NCI-H526 treated with DMSO at 0.1 percent for 48 hours (cell line): ENCODE measurements at regions not wholly inside any gene's neighbourhood (a gene's known extent, or its start where the extent isn't known, plus 50 kb on each side); places are given as distances from the start of the nearest gene placed in this dataset.
A peak's percentile ranks its signal among the peaks of the same experiment; 100 is the strongest.

Experiments
- DNase-seq: peaks from one replicate; lab custom pipeline; 2025; lab: John Stamatoyannopoulos, UW

DNA sequence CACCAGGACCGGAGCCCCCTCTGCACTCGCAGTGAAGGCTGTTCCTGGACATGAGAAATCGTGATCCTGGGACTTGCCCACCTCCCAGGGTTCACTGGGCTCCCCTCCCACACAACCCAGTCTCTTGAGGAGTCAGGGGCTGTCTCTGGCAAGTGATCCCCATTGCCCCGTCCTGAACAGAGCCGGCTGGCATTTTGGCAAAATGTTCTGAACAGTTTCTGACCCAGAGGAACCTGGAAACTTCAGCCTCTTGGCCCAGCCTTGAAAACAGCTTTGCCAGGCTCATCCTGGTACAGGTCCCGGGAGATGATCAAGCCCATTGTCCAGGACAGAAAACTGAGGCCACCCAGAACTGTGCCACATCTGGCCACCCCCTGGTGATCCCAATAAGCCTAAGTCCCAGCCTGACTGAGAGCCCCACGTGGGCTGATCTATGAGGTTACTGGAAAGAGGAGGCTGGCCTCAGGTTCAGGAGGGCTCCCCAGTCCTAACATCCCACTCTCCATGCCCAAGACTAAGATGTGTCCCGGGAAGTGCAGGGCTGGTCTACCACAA, 115.7 kb downstream of the OAT start:
- no peak for DNase-seq

DNA sequence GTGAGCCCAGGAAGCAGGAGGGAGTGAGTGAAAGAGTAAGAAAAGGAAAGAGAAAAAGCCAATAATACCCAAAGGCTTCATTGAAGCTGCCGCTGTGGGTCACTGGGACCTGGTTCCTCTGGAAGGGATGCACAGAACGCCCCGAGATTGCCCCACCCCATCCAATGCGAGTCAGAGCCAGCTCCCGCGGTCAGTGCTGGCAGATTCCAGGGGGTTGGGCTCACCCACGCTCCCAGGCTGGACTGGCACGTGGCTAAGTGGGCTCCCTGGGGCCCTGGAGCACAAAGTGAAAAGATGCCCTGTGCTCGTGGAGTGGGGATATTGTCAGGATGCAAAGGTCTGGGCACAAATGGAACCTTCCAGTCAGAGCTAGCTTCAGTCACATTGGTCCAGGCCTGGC, 117.0 kb downstream of the OAT start:
- DNase-seq = no peak

DNA sequence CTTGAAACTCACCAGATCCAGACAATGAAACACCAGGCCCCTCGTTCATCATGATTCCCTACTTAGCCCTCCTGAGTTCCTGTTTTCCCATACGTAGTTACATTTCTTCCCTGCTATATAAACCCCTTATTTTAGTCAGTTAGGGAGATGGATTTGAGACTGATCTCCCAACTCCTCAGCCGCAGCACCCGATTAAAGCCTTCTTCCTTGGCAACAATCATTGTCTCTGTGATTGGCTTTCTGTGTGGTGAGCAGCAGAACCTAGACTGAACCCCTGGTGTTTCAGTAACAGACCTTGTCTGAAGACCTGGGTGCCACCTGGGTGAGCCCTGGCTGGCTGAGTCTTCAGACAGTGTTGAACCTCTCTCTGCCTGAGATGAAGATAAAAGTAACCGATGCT, 118.0 kb downstream of the OAT start:
- DNase-seq = no peak

DNA sequence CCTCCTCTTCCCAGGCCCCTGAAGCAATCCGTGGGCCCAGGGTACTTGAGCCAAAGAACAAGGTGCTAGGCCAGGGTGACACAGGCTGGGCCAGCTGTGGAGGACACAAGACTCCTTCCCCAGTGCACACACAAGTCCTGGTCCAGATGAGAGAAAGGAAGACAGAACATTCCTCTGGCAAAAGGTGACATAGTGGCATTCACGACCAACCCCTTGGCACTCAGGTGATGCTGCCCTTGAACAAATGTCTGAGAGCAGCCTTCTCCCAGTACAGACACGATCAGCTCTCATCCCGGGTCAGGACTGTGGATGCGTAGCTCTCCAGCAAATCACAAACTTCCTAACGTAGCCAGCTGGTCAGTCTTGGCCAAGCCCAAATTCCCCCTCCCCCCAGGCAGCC, 118.5 kb downstream of the OAT start:
- no peak for DNase-seq

DNA sequence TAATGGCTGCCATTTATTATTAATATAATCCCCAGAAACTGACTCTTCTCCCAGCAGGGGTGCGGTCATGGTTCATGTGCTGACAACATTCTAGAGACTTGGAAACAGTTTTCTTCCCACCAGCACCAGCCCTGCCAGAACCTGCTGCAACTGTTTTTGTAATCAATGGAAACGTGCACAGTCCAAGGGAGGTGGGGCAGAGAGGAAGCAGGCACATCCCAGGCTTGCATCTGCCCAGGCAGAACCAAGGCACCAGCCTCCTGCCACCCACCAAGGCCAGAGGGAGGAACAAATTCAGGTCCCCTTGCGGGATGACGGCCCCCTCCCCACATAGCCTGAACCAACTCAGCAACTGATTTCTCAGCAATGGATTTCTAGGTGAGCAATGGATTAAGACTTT, 119.0 kb downstream of the OAT start:
- DNase-seq = no peak

DNA sequence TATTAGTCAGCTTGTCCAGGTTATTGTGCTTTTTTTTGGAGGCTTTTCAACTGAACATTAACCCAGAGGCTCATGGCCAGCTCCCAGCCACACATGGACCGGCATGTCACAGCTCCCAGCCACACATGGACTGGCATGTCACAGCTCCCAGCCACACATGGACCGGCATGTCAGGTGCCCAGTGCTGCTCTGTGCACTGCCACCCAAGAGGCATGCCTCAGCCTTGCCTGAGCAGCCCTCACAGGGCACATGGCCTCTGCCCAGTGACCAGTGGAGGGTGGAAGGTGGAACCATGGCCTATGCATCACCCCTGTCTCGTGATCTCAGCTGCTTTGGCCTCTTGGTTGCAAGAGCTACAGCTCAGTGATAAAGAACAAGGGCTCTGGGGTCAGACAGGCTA, 119.8 kb downstream of the OAT start:
- DNase-seq = no peak

DNA sequence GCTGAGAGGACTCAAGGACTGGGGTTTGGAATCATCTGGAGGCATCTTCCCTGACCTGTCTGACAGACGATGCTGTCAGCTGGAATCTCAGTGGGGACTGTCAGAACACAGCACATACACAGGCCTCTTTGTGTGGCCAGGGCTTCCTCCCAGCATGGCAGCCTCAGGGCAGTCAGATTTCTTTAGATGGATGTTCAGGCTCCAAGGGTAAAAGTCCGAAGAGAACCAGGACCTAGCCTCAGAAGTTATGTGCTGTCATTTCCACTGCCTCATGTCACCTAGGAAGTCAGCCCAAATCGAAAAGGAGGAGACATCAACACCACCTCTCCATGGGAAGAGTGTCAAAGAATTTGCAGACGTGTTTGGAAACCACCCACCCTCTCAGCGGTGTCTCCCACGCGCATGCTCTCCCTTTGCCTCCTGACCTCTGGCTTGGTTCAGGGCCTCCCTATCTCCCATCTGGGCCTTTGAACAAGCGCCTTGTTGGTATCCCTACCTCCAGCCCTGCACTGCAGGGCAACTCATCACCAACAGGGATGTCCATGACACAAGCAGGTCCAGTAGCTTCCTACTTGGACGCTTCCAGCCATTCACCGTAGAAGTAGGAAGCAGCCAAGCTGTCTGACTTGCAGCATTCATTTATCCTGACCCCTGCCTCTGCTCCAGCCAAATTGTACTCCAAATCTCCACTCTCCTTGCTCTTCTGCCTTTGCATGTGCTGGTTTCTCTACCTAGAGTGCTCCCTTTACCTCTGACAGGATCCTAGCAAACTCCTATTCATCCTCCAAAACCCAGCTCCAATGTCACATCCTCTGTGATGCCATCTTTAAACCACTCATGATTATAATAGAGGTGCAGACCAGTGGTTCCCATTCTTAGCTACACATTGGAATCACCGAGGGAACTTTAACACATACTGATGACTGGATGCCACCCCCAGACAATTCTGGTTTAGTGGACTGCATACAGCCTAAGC, 121.6 kb downstream of the OAT start:
- DNase-seq = no peak

DNA sequence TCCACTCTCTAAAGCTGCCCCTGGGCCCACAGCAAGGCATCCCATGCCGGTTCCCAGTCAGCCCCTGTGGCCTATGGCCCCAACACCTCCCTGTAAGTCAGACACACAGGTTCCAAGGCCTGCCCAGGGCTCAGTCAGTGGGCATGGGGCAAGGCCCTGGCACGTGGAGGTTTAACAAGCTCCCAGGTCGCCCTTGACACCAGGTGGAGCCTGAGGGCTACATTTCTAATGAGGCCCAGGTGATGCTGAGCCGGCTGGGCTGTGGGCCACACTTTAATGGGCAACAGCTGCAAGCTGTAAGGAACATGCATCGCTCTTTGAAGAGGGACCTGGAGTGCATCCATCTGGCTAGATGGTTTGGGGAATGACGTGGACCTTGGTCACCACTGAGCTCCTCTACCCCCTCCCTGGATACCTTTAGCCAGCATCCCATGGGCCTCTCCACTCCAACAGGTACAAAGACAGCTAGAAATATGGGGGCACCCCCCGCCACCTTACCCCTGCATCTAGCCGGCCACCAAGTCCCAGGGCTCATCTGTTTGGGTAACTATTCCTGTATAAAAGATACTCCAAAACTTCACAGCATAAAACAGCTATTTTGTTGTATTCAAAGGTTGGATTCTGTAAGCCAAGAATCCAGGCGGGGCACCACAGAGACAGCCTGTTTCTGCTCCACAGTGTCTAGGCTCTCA, 122.5 kb downstream of the OAT start:
- DNase-seq = peak; percentile 1

DNA sequence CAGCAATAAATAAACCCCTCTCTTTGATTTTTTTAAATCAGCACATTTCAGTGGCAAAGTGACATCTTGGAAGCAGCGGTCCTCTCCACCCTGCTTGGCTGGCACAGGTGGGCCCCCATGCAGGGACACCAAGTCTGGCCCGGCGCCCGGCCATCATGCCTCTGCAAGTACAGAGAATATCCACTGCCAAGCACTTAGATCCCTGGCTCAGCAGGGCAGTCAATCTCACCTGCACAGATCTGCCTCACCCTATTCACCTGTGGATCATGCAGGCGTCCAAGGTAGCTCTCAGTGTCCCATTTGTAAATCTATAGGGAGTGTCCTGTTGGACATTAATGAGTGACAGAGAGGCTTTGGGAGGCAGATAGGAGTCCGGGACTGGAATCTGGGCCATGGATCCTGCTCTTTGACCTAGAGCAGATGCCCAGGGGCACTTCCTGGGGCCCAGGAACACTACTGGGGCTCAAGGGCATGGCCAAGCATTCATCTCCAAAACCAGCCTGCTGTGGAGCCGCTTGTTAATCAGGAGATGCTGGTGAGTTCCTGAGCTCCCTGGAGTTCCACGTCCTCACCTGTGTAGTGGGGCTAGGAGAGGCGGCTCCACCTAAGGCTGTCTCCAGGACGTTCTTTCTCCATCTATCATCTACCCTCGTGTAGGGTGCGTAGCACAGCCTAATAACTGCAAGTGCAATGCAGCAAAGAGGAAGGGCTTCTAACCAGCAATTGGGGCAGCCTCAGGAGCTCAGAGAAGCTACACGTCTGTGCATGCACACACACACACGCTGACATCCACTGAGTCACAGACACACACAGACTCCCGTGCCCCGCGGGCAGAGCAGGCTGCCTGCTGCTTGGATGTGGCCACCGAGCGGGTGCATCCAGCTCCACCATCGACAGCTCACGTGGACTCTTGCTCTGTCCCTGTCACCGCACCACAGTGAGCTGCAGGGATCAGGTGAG, 123.6 kb downstream of the OAT start:
- no peak for DNase-seq

DNA sequence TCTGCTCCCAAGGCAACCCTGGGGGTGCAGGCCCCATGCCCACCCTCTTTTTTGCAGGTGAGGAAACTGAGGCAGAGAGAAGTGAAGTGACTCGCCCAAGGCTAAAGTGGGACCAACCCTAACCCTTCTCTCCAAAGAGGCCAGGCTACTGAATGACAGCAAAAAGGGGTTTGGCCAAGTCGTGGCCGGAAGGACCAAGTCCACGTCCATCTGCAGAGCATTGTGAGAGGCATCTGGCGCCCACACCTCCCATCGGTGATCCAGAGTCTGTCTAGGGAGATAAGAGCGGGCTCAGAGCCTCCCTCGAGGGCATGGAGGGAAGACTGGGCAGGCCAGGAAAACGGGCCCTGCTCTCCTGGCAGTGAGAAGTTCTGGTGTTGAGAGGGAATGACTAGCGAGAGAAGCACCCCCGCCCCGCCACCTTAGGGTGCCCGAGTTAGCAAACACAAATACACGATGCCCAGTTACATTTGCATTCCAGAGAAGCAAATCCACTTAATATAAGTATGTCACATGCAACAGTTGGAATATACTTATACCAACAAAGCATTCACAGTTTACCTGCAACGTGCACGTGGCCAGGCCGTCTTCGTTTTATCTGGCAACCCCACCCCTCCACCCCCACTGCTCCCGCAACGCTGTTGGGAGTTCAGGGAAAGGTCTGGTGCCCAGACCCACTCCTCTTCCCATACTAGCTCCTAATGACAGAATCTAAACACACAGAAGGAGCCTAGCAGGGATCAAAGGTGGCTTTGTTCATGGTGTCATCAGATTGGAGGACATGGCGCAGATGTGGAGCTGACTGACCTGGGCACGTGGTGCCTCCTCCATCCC, 124.9 kb downstream of the OAT start:
- no peak for DNase-seq

DNA sequence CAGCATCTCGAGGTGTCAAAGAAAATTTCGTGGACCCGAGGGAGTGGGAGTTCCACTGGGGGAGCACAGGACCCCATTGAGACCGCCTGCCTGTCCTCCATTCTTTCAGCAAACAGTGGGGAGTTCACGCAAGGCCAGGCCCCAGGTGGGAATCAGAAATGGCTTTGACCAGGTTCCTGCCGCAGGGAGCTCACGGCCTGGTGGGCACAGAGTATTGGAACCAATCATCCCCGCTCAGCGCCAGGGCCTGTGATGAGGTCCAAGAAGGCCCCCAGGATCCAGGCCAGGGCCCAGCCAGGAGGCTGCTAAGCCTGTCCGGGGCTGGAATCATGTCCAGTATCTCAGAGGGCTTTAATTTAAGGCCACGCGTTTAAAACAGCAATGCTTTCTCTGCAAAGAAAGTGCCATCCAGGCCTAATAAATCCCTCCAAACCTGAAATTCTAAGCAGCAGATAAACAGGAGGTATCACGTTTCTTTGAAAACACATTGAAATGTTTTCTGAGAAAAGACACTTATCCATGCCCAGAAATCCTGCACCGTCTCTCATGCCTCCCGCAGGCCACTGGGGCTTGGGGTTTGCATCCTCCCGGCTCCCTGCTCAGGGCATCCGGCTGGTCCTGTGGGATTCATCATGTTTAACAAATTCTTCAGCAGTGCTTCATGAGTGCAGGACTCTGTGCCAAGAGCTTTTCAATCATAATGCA, 125.7 kb downstream of the OAT start:
- DNase-seq = no peak

DNA sequence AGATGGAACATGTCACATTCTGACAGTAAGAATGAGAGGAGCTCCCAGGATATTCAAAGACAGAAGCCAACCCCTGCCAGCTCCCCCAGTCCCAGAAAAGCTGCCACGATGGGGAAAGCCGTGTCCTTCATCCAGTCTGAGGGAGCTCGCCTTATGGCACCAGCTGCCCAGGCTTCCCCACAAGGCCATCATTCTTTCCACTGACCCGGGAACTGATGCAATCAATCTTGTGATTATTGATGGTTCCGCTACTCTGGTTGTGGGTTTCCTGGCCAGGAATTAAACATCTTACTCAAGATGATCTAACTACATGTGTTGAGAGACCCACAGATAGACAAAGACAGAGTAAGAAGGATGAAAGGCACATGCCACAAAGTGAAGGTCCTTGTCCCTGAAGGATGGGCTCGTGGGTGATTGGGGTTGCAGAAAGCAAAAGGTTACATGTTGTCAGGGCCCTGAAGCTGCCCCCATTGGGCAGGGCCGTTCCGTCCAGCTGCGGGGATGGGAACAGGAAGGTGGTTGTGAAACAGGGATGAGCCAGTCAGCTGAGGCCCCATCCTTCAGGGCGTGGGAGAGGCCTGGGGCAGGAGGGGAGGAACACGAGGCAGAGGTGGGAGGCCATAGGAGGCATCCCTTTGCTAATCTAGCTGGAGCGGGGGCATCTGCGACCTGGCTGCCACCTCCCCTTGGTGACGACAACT, 127.6 kb downstream of the OAT start:
- DNase-seq = no peak

DNA sequence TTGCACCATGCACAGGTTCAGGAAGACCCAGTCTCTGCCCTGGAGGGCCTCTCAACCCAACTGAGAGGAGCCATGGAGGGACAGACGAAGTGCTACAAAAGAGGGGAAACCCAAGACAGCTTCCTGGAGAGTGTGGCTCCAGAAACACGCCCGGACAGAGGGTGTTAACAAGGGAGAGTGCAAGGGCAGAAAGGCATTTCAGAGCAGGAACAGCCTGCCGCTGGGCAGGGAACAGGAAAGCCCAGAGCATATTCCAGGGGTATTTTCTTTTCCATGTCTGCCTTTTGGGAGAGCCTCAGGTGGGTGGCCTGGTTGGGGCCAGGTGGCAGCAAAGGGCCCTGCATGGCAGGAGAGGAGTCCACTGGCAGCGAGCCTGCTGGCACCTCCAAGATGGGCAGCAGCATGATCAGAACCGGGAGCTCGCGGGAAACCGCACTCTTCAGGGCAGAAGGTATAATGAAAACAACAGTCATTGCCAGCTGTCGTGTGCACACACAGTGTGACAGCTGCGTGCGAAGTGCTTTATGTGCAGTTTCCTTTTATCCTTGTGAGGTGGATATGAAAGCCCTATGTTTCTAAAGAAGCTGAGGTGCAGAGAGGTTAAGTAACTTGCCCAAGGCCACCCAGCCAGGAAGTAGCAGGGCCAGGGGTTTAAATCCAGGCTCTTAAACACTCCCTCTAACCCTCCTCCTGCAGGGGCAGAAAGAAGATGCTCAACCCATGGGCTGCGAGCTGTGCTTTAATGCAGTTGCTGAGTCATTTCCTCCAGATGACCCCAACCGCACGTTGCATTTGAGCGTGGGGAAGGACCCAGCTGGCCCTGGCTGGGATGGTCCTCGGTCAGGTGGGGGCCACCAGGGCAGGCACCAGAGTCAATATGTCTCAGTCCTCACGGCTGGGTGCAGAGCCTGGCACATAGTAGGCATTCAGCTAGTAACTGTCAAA, 128.6 kb downstream of the OAT start:
- no peak for DNase-seq

DNA sequence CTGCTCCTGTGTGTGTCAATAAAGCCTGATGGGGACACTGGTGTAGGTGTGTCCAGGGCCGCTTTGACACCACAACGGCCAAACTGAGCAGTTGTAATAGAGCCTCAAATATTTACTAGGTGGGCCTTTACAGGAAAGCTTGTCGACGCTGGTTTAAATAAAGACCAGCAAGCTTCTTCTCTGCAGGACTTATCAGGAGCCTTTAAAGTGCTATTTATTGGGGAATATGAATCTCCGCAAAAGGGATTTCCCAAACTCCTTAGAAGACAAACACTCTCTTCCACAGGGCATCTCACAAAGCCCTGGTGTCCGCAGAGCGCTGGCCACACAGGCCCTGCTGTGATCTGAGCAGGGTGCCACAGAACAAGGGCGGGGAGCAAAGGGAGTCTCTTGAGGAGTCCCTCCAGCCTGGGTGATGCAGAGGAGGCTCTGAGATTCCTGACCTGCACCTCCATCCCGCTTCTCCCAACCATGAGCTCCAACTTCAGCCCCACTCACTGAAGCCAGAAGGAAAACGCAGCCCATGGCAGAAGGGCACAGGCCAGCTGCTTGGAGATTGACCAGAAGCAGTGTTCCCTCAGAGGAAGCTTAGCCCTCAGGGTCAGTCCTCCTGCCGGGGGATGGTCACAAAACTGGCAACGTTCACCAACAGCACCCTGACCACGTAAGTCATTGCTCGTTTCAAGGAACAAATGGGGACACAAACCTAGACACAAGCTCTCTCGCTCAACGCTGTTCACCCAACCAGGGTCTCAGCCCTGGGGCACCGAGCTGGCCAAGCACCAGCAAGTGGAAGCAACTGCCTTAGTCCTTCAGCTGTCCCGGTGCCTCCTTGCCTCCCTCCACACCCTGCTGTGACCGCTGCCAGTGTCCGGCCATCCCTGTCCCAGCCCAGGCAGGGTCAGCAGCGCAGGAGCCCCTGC, 129.5 kb downstream of the OAT start:
- DNase-seq = no peak

DNA sequence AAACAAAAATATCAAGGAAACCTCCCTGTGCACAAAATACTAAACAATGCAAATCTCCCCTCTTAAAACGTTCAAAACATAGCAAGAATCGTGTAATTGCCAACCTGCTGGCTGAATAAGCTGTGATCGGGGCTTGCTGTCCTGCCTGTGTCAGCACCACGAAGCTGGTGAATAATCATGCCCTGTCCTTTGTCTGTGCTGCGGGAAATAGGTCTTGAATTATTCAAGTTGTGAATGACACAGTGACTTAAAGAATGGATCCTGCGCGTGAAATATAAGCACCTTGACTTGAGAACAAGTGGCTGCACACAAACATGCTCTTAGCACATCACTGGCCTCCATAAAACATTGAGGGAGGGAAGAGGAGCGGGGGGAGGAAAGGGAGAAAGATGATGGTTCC, 130.2 kb downstream of the OAT start:
- DNase-seq = no peak

DNA sequence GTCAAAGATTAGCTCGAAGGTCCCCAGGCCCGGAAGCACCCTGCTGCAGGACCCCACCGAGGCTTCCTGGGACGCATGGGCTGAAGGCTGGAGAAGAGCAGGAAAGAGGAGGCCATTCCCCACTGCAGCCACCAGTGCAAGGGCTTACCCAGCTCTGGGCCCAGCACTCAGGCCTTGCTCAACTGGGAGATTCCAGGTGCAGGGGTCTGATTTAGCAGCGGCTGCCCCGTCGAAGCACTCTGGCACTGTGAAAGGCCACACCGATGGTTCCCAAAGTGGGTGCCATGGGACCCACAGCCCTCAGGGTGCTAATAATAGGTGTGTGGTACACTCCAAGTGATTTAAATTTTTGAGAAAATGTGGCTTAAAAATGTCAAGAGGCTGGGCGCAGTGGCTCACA, 130.9 kb downstream of the OAT start:
- DNase-seq = no peak

DNA sequence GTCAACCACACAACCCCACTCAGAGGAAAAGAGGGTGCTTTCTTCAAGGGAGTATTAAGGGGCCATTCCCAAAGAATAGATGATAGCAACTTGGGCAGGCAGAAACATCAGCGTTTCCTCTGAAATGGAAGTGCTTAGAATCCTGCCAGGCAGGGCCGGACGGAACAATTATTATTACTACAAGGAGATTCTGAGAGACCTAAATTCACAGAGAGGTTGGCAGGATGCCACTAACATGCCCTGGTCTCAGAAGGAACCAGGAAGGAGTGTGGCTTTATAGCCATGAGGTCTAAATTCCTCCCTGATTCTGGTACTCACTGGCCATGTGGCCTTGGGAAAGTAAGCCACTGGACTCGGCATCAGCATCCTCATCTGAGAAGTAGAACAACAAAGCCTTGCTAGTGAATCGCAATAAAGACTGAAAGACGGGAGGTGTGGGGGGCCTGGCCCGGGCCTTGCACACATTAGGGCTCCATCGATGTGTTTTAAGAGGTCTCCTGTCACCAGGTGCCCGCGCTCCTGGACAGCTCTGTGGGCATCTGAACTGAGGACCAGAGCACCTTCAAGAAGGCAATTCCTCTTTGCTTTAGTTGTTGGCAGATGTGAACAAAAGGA, 131.5 kb downstream of the OAT start:
- DNase-seq = no peak
